B cell (primary cell): ENCODE measurements at regions not wholly inside any gene's neighbourhood (a gene's known extent, or its start where the extent isn't known, plus 50 kb on each side); places are given as distances from the start of the nearest gene placed in this dataset.

ENCODE experiments used
- EZH2 ChIP-seq: IDR thresholded peaks from 2 replicates; pipeline ENCODE4 v1.6.1; 2012; ENCODE audit warnings: borderline replicate concordance, low read depth, mild to moderate bottlenecking, moderate library complexity, low read length; ENCODE audit not compliant: insufficient read depth, poor library complexity, severe bottlenecking
- TF ChIP-seq, protein P1 (sequence below): fragments of 200-600 bp; IDR thresholded peaks from one replicate; pipeline ENCODE4 v1.8.0; 2022; ENCODE audit warnings: antibody characterized with exemption, mild to moderate bottlenecking

DNA sequence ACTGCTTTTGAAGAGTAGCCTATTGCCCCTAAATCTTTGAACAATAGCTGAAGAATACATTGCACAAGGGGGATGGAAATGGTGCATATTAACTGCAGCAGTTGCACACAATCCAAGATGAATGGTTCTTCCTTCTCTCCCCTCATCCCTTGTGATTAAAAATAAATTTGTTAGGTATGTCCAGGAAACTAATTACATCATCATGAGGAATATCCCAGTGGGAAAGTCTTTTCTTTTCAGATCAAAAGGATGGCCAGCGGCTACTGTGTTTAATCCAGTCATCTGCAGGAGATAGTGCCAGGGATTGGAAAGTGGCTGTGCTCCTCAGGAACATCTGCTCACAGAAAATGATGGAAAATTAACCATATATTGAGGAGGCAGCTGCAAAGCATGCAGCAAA is 508.4 kb upstream of the SEMA6A start:
- no peak for TF ChIP-seq EZH2
- TF ChIP-seq, protein P1, sequence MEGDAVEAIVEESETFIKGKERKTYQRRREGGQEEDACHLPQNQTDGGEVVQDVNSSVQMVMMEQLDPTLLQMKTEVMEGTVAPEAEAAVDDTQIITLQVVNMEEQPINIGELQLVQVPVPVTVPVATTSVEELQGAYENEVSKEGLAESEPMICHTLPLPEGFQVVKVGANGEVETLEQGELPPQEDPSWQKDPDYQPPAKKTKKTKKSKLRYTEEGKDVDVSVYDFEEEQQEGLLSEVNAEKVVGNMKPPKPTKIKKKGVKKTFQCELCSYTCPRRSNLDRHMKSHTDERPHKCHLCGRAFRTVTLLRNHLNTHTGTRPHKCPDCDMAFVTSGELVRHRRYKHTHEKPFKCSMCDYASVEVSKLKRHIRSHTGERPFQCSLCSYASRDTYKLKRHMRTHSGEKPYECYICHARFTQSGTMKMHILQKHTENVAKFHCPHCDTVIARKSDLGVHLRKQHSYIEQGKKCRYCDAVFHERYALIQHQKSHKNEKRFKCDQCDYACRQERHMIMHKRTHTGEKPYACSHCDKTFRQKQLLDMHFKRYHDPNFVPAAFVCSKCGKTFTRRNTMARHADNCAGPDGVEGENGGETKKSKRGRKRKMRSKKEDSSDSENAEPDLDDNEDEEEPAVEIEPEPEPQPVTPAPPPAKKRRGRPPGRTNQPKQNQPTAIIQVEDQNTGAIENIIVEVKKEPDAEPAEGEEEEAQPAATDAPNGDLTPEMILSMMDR, result no peak
